GM23338 (cell line): ENCODE measurements at regions not wholly inside any gene's neighbourhood (a gene's known extent, or its start where the extent isn't known, plus 50 kb on each side); places are given as distances from the start of the nearest gene placed in this dataset.

ENCODE experiments used
- ATAC-seq: fragments of 200-7000 bp; cut with Tn5 transposase; 3 replicates; pipeline ENCODE4 v1.9.1; 2020
- DNase-seq: peaks from one replicate; pipeline ENCODE4 v3.0.0-alpha.2; 2015; ENCODE audit warnings: low spot score
- H2AFZ ChIP-seq: fragments of 200-600 bp; sonication (generic); 2 replicates; pipeline ENCODE4 v1.8.0; 2016; ENCODE audit warnings: antibody characterized with exemption, mild to moderate bottlenecking, moderate library complexity
- H3F3A ChIP-seq: fragments of 200-600 bp; sonication (generic); replicated peaks from 2 replicates; pipeline ENCODE4 v1.8.0; 2017; ENCODE audit warnings: antibody characterized with exemption, mixed run types, low read depth
- H3K27ac ChIP-seq: fragments of 200-600 bp; sonication (generic); 2 replicates; pipeline ENCODE4 v1.6.1; 2016; ENCODE audit warnings: low read depth
- H3K27me3 ChIP-seq: fragments of 200-600 bp; sonication (generic); 2 replicates; pipeline ENCODE4 v1.8.0; 2016; ENCODE audit warnings: mild to moderate bottlenecking, mixed run types, moderate library complexity; ENCODE audit not compliant: insufficient read depth
- H3K36me3 ChIP-seq: fragments of 200-600 bp; sonication (generic); 2 replicates; pipeline ENCODE4 v1.8.0; 2016; ENCODE audit warnings: mild to moderate bottlenecking; ENCODE audit not compliant: insufficient read depth
- H3K4me1 ChIP-seq: fragments of 200-600 bp; sonication (generic); 2 replicates; pipeline ENCODE4 v1.8.0; 2016; ENCODE audit warnings: mild to moderate bottlenecking, moderate library complexity; ENCODE audit not compliant: insufficient read depth
- H3K4me2 ChIP-seq: fragments of 200-600 bp; sonication (generic); 2 replicates; pipeline ENCODE4 v1.7.1; 2017; ENCODE audit warnings: mixed run types
- H3K4me3 ChIP-seq: fragments of 200-600 bp; sonication (generic); 2 replicates; pipeline ENCODE4 v1.6.1; 2016; ENCODE audit warnings: mixed run types
- H3K79me2 ChIP-seq: fragments of 200-600 bp; sonication (generic); replicated peaks from 2 replicates; pipeline ENCODE4 v1.8.0; 2017; ENCODE audit warnings: mild to moderate bottlenecking; ENCODE audit not compliant: insufficient read depth
- H3K9me2 ChIP-seq: fragments of 200-600 bp; sonication (generic); 2 replicates; pipeline ENCODE4 v1.8.0; 2017; ENCODE audit not compliant: insufficient read depth
- H4K20me1 ChIP-seq: fragments of 200-600 bp; sonication (generic); replicated peaks from 2 replicates; pipeline ENCODE4 v1.8.0; 2017; ENCODE audit warnings: mild to moderate bottlenecking; ENCODE audit not compliant: insufficient read depth
- H3K27ac Mint-ChIP-seq: 2 replicates; pipeline ENCODE4 v1.8.0; 2020; ENCODE audit warnings: inconsistent platforms, mild to moderate bottlenecking, moderate library complexity, mixed read lengths
- H3K27me3 Mint-ChIP-seq: 3 replicates; pipeline ENCODE4 v1.8.0; 2022; ENCODE audit warnings: low read depth, mild to moderate bottlenecking, moderate library complexity, mixed read lengths, inconsistent platforms; ENCODE audit not compliant: insufficient read depth, poor library complexity
- H3K36me3 Mint-ChIP-seq: 3 replicates; pipeline ENCODE4 v1.8.0; 2021; ENCODE audit warnings: low read depth, mild to moderate bottlenecking, inconsistent platforms, moderate library complexity, mixed read lengths
- H3K4me1 Mint-ChIP-seq: 3 replicates; pipeline ENCODE4 v1.8.0; 2020; ENCODE audit warnings: mild to moderate bottlenecking, inconsistent platforms, mixed read lengths
- H3K4me3 Mint-ChIP-seq: 3 replicates; pipeline ENCODE4 v1.8.0; 2021; ENCODE audit warnings: moderate library complexity, mild to moderate bottlenecking, inconsistent platforms, mixed read lengths
- H3K9me3 Mint-ChIP-seq: 3 replicates; pipeline ENCODE4 v1.8.0; 2020; ENCODE audit warnings: moderate library complexity, mild to moderate bottlenecking, inconsistent platforms, mixed read lengths
- CREB1 ChIP-seq: fragments of 250-450 bp; sonication (Bioruptor Pico); IDR thresholded peaks from 2 replicates; pipeline ENCODE4 v1.5.0; 2020; ENCODE audit warnings: low read depth, mild to moderate bottlenecking, moderate library complexity
- EZH2 ChIP-seq: fragments of 200-600 bp; sonication (generic); IDR thresholded peaks from one replicate; pipeline ENCODE4 v1.8.0; 2017; ENCODE audit warnings: antibody characterized with exemption, mild to moderate bottlenecking, low read depth; ENCODE audit not compliant: unreplicated experiment
- EZH2phosphoT487 ChIP-seq: fragments of 200-600 bp; sonication (generic); IDR thresholded peaks from one replicate; pipeline ENCODE4 v1.8.1; 2018; ENCODE audit warnings: antibody characterized with exemption; ENCODE audit not compliant: unreplicated experiment
- POLR2AphosphoS5 ChIP-seq: IDR thresholded peaks from 2 replicates; pipeline ENCODE4 v1.6.1; 2016; ENCODE audit warnings: antibody characterized with exemption, low read depth
- STAT1 ChIP-seq: IDR thresholded peaks from one replicate; pipeline ENCODE4 v1.6.1; 2016; ENCODE audit warnings: antibody characterized with exemption; ENCODE audit not compliant: unreplicated experiment
- ZNF114 ChIP-seq: fragments of 250-450 bp; sonication (Bioruptor Pico); IDR thresholded peaks from 2 replicates; pipeline ENCODE4 v1.5.0; 2020; ENCODE audit warnings: mild to moderate bottlenecking, moderate library complexity
- ZNF331 ChIP-seq: fragments of 250-450 bp; sonication (Bioruptor Pico); IDR thresholded peaks from 2 replicates; pipeline ENCODE4 v1.5.0; 2020; ENCODE audit warnings: low read depth, mild to moderate bottlenecking, moderate library complexity
- TF ChIP-seq, protein P1 (sequence below), 2 experiments: fragments of 200-600 bp in 1 of 2; sonication (generic) in 1 of 2; conservative IDR thresholded peaks; 2 replicates each; pipeline versions ENCODE4 v1.5.1 to v1.6.1; 2016 to 2017; ENCODE audit warnings: antibody characterized with exemption in 2 of 2, low read depth in 2 of 2, mild to moderate bottlenecking in 2 of 2, moderate library complexity in 1 of 2
- TF ChIP-seq, protein P2 (sequence below): IDR thresholded peaks from one replicate; pipeline ENCODE4 v1.6.1; 2018; ENCODE audit warnings: antibody characterized with exemption; ENCODE audit not compliant: unreplicated experiment

DNA sequence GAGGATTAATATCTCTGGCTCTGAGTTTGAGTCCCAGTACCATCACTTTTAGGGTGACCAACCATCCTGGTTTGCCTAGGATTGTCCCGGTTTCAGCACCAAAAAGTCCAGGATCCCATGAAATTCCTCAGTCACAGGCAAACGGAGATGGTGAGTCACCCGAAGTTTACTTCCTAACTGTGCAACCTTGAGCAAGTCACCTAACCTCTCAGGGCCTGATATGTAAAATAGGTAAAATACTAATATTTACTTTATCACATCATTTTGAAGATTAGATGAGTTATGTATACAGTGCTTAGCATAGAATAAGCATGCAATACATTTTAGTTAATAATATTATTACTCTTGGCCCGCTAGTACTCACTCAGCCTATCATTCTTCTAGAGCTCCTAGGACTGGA is 91.1 kb upstream of the KCNMB2 start:
- no peak overlapping the region for H3K4me3 ChIP-seq
- H4K20me1 ChIP-seq, result no peaks in the 10 kb centered on the region
- H3K79me2 ChIP-seq, result no peaks in the 10 kb centered on the region
- Mint-ChIP-seq H3K27ac (no peak overlapping the region), H3K36me3 (no peaks in the 10 kb centered on the region), H3K4me3 (no peak overlapping the region), H3K4me1 (no peaks in the 10 kb centered on the region), H3K9me3 (peaks cover 3% of the 10 kb centered on the region; the same call in 2 of the 3 replicates), H3K27me3 (no peaks in the 10 kb centered on the region)
- ATAC-seq (no peak), DNase-seq (no peak)
- no peaks in the 10 kb centered on the region for H3K9me2 ChIP-seq
- H3F3A ChIP-seq, result no peaks in the 10 kb centered on the region
- H3K27me3 ChIP-seq, result no peaks in the 10 kb centered on the region
- no peak for TF ChIP-seq POLR2AphosphoS5
- no peak for TF ChIP-seq CREB1
- TF ChIP-seq EZH2, result no peak
- TF ChIP-seq, protein P1, sequence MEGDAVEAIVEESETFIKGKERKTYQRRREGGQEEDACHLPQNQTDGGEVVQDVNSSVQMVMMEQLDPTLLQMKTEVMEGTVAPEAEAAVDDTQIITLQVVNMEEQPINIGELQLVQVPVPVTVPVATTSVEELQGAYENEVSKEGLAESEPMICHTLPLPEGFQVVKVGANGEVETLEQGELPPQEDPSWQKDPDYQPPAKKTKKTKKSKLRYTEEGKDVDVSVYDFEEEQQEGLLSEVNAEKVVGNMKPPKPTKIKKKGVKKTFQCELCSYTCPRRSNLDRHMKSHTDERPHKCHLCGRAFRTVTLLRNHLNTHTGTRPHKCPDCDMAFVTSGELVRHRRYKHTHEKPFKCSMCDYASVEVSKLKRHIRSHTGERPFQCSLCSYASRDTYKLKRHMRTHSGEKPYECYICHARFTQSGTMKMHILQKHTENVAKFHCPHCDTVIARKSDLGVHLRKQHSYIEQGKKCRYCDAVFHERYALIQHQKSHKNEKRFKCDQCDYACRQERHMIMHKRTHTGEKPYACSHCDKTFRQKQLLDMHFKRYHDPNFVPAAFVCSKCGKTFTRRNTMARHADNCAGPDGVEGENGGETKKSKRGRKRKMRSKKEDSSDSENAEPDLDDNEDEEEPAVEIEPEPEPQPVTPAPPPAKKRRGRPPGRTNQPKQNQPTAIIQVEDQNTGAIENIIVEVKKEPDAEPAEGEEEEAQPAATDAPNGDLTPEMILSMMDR (conservative IDR thresholded peaks at IDR 0.05; ENCODE audit: low read depth in 2 of 2), result no peak
- no peak for TF ChIP-seq ZNF331 (CRISPR knock-in tag)
- TF ChIP-seq STAT1, result no peak
- TF ChIP-seq, protein P2, sequence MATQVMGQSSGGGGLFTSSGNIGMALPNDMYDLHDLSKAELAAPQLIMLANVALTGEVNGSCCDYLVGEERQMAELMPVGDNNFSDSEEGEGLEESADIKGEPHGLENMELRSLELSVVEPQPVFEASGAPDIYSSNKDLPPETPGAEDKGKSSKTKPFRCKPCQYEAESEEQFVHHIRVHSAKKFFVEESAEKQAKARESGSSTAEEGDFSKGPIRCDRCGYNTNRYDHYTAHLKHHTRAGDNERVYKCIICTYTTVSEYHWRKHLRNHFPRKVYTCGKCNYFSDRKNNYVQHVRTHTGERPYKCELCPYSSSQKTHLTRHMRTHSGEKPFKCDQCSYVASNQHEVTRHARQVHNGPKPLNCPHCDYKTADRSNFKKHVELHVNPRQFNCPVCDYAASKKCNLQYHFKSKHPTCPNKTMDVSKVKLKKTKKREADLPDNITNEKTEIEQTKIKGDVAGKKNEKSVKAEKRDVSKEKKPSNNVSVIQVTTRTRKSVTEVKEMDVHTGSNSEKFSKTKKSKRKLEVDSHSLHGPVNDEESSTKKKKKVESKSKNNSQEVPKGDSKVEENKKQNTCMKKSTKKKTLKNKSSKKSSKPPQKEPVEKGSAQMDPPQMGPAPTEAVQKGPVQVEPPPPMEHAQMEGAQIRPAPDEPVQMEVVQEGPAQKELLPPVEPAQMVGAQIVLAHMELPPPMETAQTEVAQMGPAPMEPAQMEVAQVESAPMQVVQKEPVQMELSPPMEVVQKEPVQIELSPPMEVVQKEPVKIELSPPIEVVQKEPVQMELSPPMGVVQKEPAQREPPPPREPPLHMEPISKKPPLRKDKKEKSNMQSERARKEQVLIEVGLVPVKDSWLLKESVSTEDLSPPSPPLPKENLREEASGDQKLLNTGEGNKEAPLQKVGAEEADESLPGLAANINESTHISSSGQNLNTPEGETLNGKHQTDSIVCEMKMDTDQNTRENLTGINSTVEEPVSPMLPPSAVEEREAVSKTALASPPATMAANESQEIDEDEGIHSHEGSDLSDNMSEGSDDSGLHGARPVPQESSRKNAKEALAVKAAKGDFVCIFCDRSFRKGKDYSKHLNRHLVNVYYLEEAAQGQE, result no peak
- TF ChIP-seq ZNF114 (CRISPR knock-in tag), result no peak
- no peak overlapping the region for H2AFZ ChIP-seq
- H3K36me3 ChIP-seq, result no peaks in the 10 kb centered on the region
- H3K4me1 ChIP-seq, result no peaks in the 10 kb centered on the region; the same call in 1 of the 2 replicates
- no peak overlapping the region for H3K4me2 ChIP-seq
- H3K27ac ChIP-seq, result no peak overlapping the region

DNA sequence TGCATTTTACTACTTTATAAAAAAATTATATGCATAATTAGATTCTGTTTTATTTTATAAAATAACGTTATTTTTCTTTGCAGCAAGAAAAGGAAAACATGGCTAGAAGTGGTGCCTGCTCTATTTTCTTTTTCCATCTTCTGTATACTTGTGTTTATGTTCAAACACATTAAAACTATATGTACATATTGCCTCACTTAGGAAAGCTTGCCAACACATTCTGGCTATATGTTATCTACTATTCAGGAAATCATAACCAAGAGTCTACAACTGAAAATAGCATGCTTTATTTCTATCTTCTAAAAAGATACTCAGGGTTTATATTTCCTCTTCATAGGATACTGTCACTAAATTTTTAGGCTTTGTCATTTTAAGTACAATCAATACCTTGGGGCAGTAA is 90.2 kb upstream of the KCNMB2 start:
- Mint-ChIP-seq H3K27ac (no peak overlapping the region), H3K4me1 (no peaks in the 10 kb centered on the region), H3K9me3 (peaks cover 3% of the 10 kb centered on the region; the same call in 2 of the 3 replicates), H3K27me3 (no peaks in the 10 kb centered on the region), H3K36me3 (no peaks in the 10 kb centered on the region), H3K4me3 (no peak overlapping the region)
- H3K27ac ChIP-seq, result no peak overlapping the region
- no peak overlapping the region for H2AFZ ChIP-seq
- no peak overlapping the region for H3K4me2 ChIP-seq
- H3K4me3 ChIP-seq, result no peak overlapping the region
- H3K79me2 ChIP-seq, result no peaks in the 10 kb centered on the region
- H3K27me3 ChIP-seq, result no peaks in the 10 kb centered on the region
- H4K20me1 ChIP-seq, result no peaks in the 10 kb centered on the region
- H3K9me2 ChIP-seq, result no peaks in the 10 kb centered on the region
- H3K4me1 ChIP-seq, result no peaks in the 10 kb centered on the region
- H3F3A ChIP-seq, result no peaks in the 10 kb centered on the region
- no peak for DNase-seq
- TF ChIP-seq EZH2phosphoT487 (no peak), ZNF114 (CRISPR knock-in tag) (no peak)
- ATAC-seq, result no peak
- no peaks in the 10 kb centered on the region for H3K36me3 ChIP-seq
